HG03060 (cell line): ENCODE measurements at regions not wholly inside any gene's neighbourhood (a gene's known extent, or its start where the extent isn't known, plus 50 kb on each side); places are given as distances from the start of the nearest gene placed in this dataset.

Source experiments
- ATAC-seq: cut with Tn5 transposase; IDR thresholded peaks from one replicate; pipeline ENCODE4 v1.9.1; 2021; ENCODE audit warnings: low read depth, moderate number of reproducible peaks; ENCODE audit not compliant: unreplicated experiment

DNA sequence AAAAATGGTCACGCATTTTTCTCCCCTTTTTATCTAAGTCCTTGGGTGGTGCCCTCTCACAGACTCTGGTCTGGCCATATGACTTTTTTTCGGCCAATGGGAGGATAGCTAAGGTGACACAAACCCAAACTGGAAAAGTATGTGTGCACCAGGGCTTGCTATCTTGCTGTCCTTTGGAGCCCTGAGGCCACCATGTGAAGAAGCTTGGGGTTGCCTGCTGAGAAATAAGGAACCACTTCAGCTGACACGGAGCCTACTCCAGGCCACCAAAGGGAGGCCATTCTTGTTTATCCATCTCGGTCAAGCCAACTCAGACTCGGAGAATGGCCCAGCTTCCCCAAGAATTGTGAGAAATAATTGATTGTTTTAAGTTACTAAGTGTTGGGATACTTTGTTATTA is 111.4 kb upstream of the ZFHX3 start:
- no peak for ATAC-seq

- ATAC-seq: no peak
Measured at GRCh38 chr16:73157861-73158260, 109.9 kb upstream of the ZFHX3 start.

DNA sequence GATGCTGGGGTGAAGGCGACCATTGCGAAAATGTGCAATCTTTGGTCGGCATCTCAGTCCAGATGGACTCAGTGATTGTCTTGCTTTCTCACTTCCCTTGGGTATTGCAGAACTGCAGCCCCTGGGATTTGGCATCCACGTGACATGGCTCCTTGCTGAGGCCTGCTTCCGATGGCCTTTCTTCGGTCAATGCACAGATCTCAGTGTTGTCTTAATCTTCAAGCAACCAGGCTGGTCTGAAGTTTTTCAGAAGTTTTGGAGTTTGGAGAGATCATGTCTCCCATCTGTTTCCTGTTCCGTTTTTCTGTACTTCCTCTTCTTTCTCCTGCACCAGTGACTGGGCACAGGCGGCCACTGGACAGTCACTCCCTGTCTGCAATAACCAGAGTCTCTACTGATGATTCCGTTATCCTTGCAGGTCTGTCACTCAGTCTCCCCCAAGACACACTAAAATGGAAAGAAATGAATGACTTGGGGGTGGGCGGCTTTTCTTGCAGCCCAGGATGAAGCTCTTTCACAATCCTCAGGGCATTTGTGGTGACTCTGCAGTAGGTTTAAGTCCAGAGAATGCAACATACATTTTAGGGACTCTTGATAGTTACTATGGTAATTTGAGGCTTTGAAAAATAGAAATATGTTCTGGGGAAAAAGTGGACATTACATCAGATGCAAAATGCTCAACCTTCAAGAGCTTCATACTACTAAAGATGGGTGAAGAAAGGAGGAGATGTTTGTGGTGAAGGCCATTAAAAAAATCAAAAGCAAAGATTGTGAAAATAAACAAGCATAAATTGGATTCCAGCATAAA is 106.3 kb upstream of the ZFHX3 start:
- ATAC-seq: no peak

DNA sequence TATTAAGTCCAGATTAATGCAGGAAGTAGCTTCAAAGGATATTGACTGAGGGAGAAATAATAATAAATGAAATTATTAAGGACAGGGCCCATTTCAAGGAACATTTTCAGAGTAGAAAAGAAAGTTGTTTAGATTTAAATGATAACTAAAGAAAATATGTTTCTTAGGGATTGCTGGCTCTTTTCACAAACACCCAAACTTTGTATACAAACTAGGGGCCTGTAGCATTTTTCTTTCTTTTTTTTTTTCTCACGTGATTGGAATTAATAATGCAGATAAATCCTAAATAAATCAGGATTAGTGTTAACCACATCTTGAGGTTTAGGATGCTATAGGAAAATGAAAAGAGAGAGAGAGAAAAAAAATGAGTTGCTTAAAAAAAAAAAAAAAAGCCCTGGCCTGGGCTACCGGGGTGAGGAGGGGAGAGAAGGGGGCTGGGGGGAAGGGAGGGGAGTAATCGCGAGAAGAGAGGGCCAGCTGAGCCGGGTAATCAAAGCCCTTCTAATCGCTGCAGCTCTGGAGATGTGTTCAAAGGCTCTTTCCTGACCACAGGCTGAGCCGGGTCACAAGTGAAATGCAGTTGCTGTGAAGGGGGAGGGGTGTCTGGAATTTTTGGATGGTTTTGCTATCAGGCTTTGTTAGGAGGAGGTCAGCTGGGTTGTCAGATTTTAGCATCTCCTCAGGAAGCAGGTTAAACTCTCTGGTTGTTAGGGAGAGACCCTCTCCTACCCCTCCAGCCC is 104.6 kb upstream of the ZFHX3 start:
- ATAC-seq: no peak

DNA sequence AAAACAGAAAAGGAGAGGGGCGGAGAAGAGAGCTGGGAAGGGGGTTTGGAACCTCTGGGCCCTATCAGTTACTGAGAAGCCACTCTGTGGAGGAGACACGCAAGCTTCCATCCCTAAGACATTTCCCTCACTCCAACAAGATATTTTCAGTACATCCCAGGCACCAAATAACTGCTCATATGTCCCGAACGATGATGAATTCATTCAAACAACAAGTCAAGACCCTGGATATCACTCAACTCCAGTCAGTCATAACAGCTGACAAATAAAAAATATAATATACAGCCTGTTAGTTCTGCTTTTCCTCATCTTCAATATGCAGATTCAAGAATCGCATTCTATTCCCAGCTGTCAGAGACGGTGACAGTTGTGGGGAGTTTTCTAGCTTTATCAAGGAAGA is 104.0 kb upstream of the ZFHX3 start:
- no peak for ATAC-seq

GRCh38 chr16:73151225-73151624 is 103.3 kb upstream of the ZFHX3 start:
- ATAC-seq: no peak

- no peak for ATAC-seq
Measured at GRCh38 chr16:73150786-73151185, 102.9 kb upstream of the ZFHX3 start.

GRCh38 chr16:73149334-73149733 is 101.4 kb upstream of the ZFHX3 start:
- ATAC-seq: no peak

GRCh38 chr16:73147958-73148357 is 100.0 kb upstream of the ZFHX3 start:
- ATAC-seq: no peak

DNA sequence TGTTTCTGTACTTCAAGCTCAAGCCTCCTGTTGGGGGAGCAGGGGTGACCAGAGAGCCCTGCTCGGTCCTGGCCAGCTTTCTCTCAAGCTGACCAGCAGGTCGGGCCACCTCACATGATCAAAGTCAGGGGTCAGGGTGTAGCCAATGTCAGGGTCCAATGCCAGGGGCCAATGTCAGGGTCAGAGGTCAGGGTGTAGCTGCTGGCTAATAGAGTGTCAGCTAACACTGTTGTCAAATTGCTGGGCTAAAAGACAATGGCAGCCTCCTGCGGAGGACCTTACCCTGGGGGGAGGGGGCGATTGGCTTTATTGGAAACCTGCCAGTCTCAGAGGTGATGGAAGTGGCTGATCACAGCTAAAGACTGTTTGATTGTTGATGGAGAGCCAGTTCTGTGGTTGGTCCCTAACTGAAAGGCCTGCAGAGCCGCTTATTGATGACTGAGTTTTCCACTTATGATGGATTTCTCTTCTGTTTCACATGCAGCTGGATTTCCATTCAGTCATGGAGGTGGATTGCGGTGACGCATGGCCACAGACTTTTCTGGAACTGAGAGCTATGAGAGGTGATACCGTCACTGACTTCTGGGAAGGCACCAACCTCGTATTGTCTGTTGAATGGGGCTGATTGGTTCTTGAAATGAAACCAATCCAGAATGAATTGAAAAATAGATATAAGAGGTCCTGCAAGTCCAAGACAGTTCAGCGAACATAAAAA is 97.4 kb upstream of the ZFHX3 start:
- ATAC-seq: no peak

GRCh38 chr16:73143576-73144422 is 95.9 kb upstream of the ZFHX3 start:
- no peak for ATAC-seq

DNA sequence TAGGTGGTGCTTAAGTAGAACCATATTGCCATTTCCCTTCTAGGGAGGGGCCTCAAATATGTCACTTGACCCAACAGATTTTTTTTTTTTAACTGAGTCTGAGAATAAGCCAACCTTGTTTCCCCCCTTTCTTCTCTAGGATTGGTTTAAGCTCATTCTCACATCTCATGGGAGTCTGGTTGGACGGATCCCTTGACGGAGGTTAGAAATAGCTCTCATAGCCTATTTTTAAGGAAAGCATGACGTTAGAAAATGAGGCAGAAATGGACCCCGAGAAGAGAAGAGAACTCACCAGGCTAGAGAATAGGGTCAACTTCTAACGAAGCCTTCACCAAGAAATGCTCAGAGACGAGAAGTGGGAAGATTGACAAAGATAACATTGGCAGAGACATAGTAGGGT is 95.1 kb upstream of the ZFHX3 start:
- no peak for ATAC-seq

GRCh38 chr16:73142053-73142854 is 94.3 kb upstream of the ZFHX3 start:
- no peak for ATAC-seq

- ATAC-seq: no peak
Measured at GRCh38 chr16:73140929-73141328, 93.0 kb upstream of the ZFHX3 start.

- no peak for ATAC-seq
Measured at GRCh38 chr16:73131156-73131862, 83.4 kb upstream of the ZFHX3 start.

DNA sequence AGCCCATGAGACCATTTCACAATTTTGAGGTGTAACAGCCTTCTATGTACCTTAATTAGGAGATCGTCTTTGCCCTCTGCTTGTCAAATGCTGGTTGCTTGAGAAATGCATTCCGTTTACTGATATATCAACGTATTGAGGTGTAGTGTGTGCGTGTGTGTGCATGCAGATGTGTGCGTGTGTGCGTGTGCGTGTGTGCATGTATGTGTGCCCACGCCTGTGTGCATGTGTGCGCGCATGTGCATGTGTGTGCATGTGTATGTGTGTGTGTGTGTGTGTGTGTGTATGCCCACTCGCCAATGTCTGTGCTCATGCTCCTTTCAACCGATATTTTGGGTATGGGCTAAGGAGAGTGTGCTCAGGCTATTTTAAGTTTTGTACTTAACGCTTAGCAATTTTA is 81.5 kb upstream of the ZFHX3 start:
- ATAC-seq: no peak

- ATAC-seq: no peak
Measured at GRCh38 chr16:73126525-73126853, 78.6 kb upstream of the ZFHX3 start.

DNA sequence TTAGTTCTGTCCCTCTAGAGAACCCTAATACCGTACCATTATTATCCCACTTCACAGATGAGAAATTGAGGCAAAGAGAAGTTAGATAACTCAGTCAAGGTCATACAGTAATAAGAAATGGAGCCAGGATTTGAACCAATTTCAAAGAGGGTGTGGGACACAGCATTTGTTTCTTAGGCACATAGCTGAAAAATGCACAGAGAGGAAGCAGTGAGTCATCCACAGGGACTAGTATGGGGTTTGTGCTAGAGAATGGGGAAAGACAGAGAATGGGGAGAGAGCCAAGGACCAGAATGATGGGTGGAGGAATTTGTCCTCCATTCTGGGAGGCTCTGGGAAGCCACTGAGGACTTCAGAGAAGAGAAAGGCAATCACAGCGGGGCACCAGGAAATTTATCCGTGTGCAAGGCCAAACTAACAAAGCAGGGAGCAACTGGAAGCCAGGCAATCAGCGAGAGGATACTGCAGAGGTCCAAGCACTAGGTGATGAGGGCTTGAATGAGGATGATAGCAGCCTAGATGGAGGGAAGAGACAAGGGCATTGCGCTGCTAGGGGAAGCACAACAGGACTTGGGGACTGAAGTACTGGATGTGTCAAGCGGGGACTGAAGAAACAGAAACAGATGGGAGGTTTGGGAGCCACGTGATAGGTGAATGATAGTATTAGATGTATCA is 78.1 kb upstream of the ZFHX3 start:
- ATAC-seq: no peak
